Neutrophil (primary cell): ENCODE measurements at regions not wholly inside any gene's neighbourhood (a gene's known extent, or its start where the extent isn't known, plus 50 kb on each side); places are given as distances from the start of the nearest gene placed in this dataset.
"Not testable (repeated sequence)": the region's sequence is repeated elsewhere in the genome, so short reads cannot be mapped to it uniquely, and the experiment has no call there.

Experiments
- H3K27ac ChIP-seq: fragments of 200-600 bp; sonication (generic); 2 replicates; pipeline ENCODE4 v1.5.1; 2016; ENCODE audit warnings: mild to moderate bottlenecking, moderate library complexity
- H3K27me3 ChIP-seq: fragments of 200-600 bp; sonication (generic); 2 replicates; pipeline ENCODE4 v1.6.0; 2016; ENCODE audit warnings: mild to moderate bottlenecking
- H3K36me3 ChIP-seq: fragments of 200-600 bp; sonication (generic); 2 replicates; pipeline ENCODE4 v1.5.1; 2017
- H3K4me1 ChIP-seq, 2 experiments: fragments of 200-600 bp in 1 of 2; sonication (generic) in 1 of 2; 1 replicate in 1 of 2; 2 replicates in 1 of 2; pipeline versions ENCODE4 v1.5.1 to v1.6.1; 2013 to 2016; ENCODE audit warnings: low read depth in 1 of 2, low read length in 1 of 2, mild to moderate bottlenecking in 1 of 2, moderate library complexity in 1 of 2; ENCODE audit not compliant: control insufficient read depth in 1 of 2, insufficient read depth in 1 of 2
- H3K4me3 ChIP-seq, 2 experiments: fragments of 200-600 bp in 1 of 2; sonication (generic) in 1 of 2; 1 replicate in 1 of 2; 2 replicates in 1 of 2; pipeline ENCODE4 v1.5.1; 2013 to 2016; ENCODE audit warnings: low read depth in 1 of 2, low read length in 1 of 2, mild to moderate bottlenecking in 1 of 2, moderate library complexity in 1 of 2
- H3K9me3 ChIP-seq: fragments of 200-600 bp; sonication (generic); 2 replicates; pipeline ENCODE4 v1.5.1; 2016
- CTCF ChIP-seq: fragments of 200-600 bp; sonication (generic); IDR thresholded peaks from 2 replicates; pipeline ENCODE4 v1.5.1; 2016; ENCODE audit warnings: antibody characterized with exemption

GRCh38 chr5:166784545-166785078, 1506.8 kb upstream of the WWC1 start:
- Histone ChIP-seq H3K27me3 (no peaks in the 10 kb centered on the region), H3K4me1 (no peaks in the 10 kb centered on the region), H3K4me3 (no peak overlapping the region), H3K36me3 (no peaks in the 10 kb centered on the region), H3K27ac (no peak overlapping the region), H3K9me3 (no peaks in the 10 kb centered on the region)
- TF ChIP-seq CTCF: no peak

- no peak for TF ChIP-seq CTCF
- Histone ChIP-seq H3K4me1 (no peaks in the 10 kb centered on the region), H3K9me3 (no peaks in the 10 kb centered on the region), H3K27ac (no peak overlapping the region), H3K27me3 (no peaks in the 10 kb centered on the region), H3K36me3 (no peaks in the 10 kb centered on the region), H3K4me3 (no peak overlapping the region)
Observed at GRCh38 chr5:166786178-166786577, 1505.3 kb upstream of the WWC1 start.

GRCh38 chr5:166786889-166787288, 1504.6 kb upstream of the WWC1 start:
- Histone ChIP-seq H3K4me3 (no peak overlapping the region), H3K9me3 (no peaks in the 10 kb centered on the region), H3K27me3 (no peaks in the 10 kb centered on the region), H3K27ac (no peak overlapping the region), H3K36me3 (no peaks in the 10 kb centered on the region), H3K4me1 (no peaks in the 10 kb centered on the region)
- TF ChIP-seq CTCF: no peak

- H3K4me3 ChIP-seq: no peak overlapping the region
- H3K9me3 ChIP-seq: no peaks in the 10 kb centered on the region
- no peaks in the 10 kb centered on the region for H3K27me3 ChIP-seq
- no peak overlapping the region for H3K27ac ChIP-seq
- H3K36me3 ChIP-seq: no peaks in the 10 kb centered on the region
- no peaks in the 10 kb centered on the region for H3K4me1 ChIP-seq
- no peak for TF ChIP-seq CTCF
Observed at GRCh38 chr5:166788050-166788449, 1503.4 kb upstream of the WWC1 start.

GRCh38 chr5:166795756-166796155, 1495.7 kb upstream of the WWC1 start:
- Histone ChIP-seq H3K4me3 (no peak overlapping the region), H3K27ac (no peak overlapping the region), H3K9me3 (no peaks in the 10 kb centered on the region), H3K4me1 (no peaks in the 10 kb centered on the region), H3K36me3 (no peaks in the 10 kb centered on the region), H3K27me3 (no peaks in the 10 kb centered on the region)
- TF ChIP-seq CTCF: no peak

GRCh38 chr5:166803058-166803457, 1488.4 kb upstream of the WWC1 start:
- Histone ChIP-seq H3K9me3 (no peaks in the 10 kb centered on the region), H3K4me3 (no peak overlapping the region), H3K27me3 (no peaks in the 10 kb centered on the region), H3K27ac (no peak overlapping the region), H3K4me1 (no peaks in the 10 kb centered on the region), H3K36me3 (no peaks in the 10 kb centered on the region)
- TF ChIP-seq CTCF: no peak

- not testable (repeated sequence) for H3K9me3 ChIP-seq, H3K36me3 ChIP-seq, H3K4me3 ChIP-seq, H3K4me1 ChIP-seq, H3K27ac ChIP-seq, H3K27me3 ChIP-seq
Observed at GRCh38 chr5:166804223-166804622, 1487.2 kb upstream of the WWC1 start.

- not testable (repeated sequence) for H3K27ac ChIP-seq, H3K4me1 ChIP-seq, H3K27me3 ChIP-seq, H3K36me3 ChIP-seq, H3K9me3 ChIP-seq, H3K4me3 ChIP-seq
Observed at GRCh38 chr5:166804693-166805092, 1486.8 kb upstream of the WWC1 start.
